Mucosa of descending colon (tissue), 3 donors: ENCODE measurements at regions not wholly inside any gene's neighbourhood (a gene's known extent, or its start where the extent isn't known, plus 50 kb on each side); places are given as distances from the start of the nearest gene placed in this dataset.

ENCODE experiments used
- ATAC-seq: fragments of 200-7000 bp; cut with Tn5 transposase; one replicate; pipeline ENCODE4 v1.9.1; 2020; ENCODE audit warnings: mild to moderate bottlenecking, moderate library complexity
- DNase-seq, 3 donors: peaks; one replicate each; pipeline ENCODE4 v3.0.0-alpha.2; 2020
- H3K36me3 ChIP-seq: fragments of 200-600 bp; one replicate; pipeline ENCODE4 v1.8.0; 2021; ENCODE audit warnings: low read depth, mild to moderate bottlenecking
- H3K4me1 ChIP-seq: fragments of 200-600 bp; one replicate; pipeline ENCODE4 v1.8.0; 2021; ENCODE audit warnings: low read depth, mild to moderate bottlenecking
- H3K4me3 ChIP-seq: fragments of 200-600 bp; one replicate; pipeline ENCODE4 v1.8.0; 2021; ENCODE audit warnings: mild to moderate bottlenecking
- H3K9me3 ChIP-seq: fragments of 200-600 bp; one replicate; pipeline ENCODE4 v1.8.0; 2021; ENCODE audit warnings: mild to moderate bottlenecking
- CTCF ChIP-seq: fragments of 200-600 bp; IDR thresholded peaks from one replicate; pipeline ENCODE4 v1.8.0; 2022; ENCODE audit warnings: antibody characterized with exemption, mild to moderate bottlenecking
- intact Hi-C, 2 donors: fragments of 100-400 bp; cut with DNase I in 1 of 2; cut with micrococcal nuclease in 1 of 2; formaldehyde crosslinking; loops; one replicate each; pipeline versions ENCODE4 v1.11.0 to v1.11.1; 2022; cut with DNase I, micrococcal nuclease
- donor health status: DM: no; HTN: no; CAD: no; lungs with moderate emphysema.
- donor health status: DM: no; HTN: no; CAD: no.
- donor health status: DM: no; HTN: yes; CAD: no.

DNA sequence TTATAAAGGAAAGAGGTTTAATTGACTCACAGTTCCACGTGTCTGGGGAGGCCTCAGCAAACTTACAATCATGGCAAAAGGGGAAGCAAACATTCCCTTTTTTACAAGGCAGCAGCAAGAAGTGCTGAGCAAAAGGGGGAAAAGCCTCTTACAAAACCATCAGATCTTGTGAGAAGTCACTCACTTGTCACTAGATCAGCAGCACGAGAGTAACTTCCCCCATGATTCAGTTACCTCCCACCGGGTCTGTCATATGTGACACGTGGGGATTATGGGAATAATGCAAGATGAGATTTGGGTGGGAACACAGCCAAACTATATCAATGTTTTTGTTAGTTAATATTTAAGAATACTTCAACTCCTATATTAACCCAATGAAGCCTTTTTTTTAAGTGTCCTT lies 275.2 kb upstream of the CDH9 start:
- TF ChIP-seq CTCF = no peak
- DNase-seq (no peak), ATAC-seq (no peak)
- Histone ChIP-seq H3K4me3 (no peak overlapping the region), H3K4me1 (no peaks in the 10 kb centered on the region), H3K9me3 (peaks cover 54% of the 10 kb centered on the region), H3K36me3 (no peaks in the 10 kb centered on the region)
- intact Hi-C loops = no loop called here

DNA sequence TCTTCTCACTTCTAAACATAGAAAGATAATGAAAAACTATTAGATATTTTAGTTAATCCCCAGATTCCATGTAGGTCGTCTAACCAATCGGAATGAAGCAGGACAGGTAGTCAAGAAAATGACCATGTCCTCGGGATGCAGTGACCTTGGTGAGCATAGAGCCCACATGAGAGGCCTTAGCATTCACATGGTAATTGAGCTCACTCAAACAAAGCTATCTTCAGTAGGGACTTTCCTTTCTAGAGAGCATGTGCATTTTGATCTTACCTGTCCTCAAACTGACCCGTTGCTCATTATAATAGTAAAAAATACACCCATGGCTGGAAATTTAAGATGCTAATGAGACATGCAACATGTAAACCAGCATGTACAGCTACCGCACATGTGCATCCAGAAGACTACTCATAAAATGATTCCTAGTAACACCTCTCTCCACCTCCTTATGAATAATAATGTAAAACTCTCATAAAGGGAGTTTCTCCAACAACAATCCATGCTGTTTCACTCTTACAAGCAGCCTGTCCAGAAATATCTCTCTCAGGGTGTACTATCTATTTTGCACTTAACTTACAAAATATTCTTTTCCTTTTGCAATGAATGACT lies 274.0 kb upstream of the CDH9 start:
- intact Hi-C loops = no loop called here

GRCh38 chr5:27311544-27311943 lies 273.2 kb upstream of the CDH9 start:
- intact Hi-C loops = no loop called here

More for the DNA sequence above, 274.0 kb upstream of the CDH9 start:
- DNase-seq = no peak
- Histone ChIP-seq H3K36me3 (no peaks in the 10 kb centered on the region), H3K4me1 (no peaks in the 10 kb centered on the region), H3K4me3 (no peak overlapping the region), H3K9me3 (peaks cover 57% of the 10 kb centered on the region)
- TF ChIP-seq CTCF = no peak
- ATAC-seq = no peak

GRCh38 chr5:27308153-27308552 lies 269.8 kb upstream of the CDH9 start:
- H3K9me3 ChIP-seq = peaks cover 41% of the 10 kb centered on the region
- TF ChIP-seq CTCF = no peak
- no peaks in the 10 kb centered on the region for H3K36me3 ChIP-seq
- intact Hi-C loops = no loop called here
- ATAC-seq = no peak
- no peaks in the 10 kb centered on the region for H3K4me1 ChIP-seq
- no peak for DNase-seq
- H3K4me3 ChIP-seq = no peak overlapping the region

More at GRCh38 chr5:27311544-27311943, 273.2 kb upstream of the CDH9 start:
- no peak overlapping the region for H3K4me3 ChIP-seq
- TF ChIP-seq CTCF = no peak
- no peaks in the 10 kb centered on the region for H3K36me3 ChIP-seq
- peaks cover 58% of the 10 kb centered on the region for H3K9me3 ChIP-seq
- ATAC-seq = no peak
- no peak for DNase-seq
- H3K4me1 ChIP-seq = no peaks in the 10 kb centered on the region

DNA sequence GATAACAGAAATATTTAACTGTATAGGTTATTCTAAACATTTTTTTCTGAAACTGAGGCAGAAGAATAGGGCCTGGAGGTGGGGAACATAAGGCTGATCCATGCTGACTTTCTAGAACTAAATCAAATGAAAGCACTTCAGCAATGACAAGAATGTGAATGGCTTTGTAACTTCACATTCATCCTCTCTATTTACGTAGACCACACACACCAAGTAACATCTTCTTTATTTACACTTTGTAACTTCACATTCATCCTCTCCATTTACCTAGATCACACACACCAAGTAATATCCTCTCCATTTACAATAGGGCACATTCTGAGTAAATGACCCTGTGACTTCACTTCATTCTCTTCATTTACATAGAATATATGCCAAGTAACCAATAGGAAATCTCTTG lies 251.8 kb upstream of the CDH9 start:
- H3K4me1 ChIP-seq = no peaks in the 10 kb centered on the region
- H3K36me3 ChIP-seq = no peaks in the 10 kb centered on the region
- no peak for TF ChIP-seq CTCF
- ATAC-seq (no peak), DNase-seq (no peak)
- peaks cover 52% of the 10 kb centered on the region for H3K9me3 ChIP-seq
- intact Hi-C loops = no loop called here
- H3K4me3 ChIP-seq = no peak overlapping the region

DNA sequence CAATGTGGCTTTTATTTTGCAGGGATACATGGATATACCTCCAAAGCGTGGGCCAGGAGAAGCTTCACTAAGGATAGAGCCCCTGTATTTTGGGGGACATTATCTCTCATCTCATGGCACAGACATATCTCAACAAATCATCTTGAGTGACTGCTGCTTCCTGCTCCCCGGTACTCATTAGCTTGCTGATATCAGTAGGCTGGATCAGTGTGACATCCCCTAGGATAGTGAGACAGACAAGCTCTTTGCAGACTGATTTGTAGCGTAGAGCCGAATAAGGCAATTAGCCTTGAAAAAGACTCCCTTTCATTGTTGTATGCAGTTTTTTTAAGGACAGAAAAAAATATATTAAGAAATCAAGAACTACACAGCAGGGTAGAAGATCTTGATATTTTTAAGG lies 237.7 kb upstream of the CDH9 start:
- ATAC-seq (no peak), DNase-seq (no peak)
- no peaks in the 10 kb centered on the region for H3K4me1 ChIP-seq
- H3K36me3 ChIP-seq = no peaks in the 10 kb centered on the region
- intact Hi-C loops = no loop called here
- H3K4me3 ChIP-seq = no peak overlapping the region
- no peak for TF ChIP-seq CTCF
- peaks cover 53% of the 10 kb centered on the region for H3K9me3 ChIP-seq
